HepG2 (cell line): ENCODE measurements at regions not wholly inside any gene's neighbourhood (a gene's known extent, or its start where the extent isn't known, plus 50 kb on each side); places are given as distances from the start of the nearest gene placed in this dataset.

Experiments used
- CTCF ChIP-seq: sonication (generic); formaldehyde crosslinking; IDR thresholded peaks from 2 replicates; pipeline ENCODE4 v1.5.0; 2020; ENCODE audit warnings: mild to moderate bottlenecking, missing genetic modification reagents, moderate library complexity
- ELF1 ChIP-seq: sonication (generic); formaldehyde crosslinking; IDR thresholded peaks from 2 replicates; pipeline ENCODE4 v1.4.0; 2020; ENCODE audit warnings: missing genetic modification reagents
- HMGXB4 ChIP-seq, 2 experiments: sonication (generic) in 1 of 2; formaldehyde crosslinking in 1 of 2; IDR thresholded peaks; 2 replicates each; pipeline versions ENCODE4 v1.4.0 to v1.6.1; 2018 to 2020; ENCODE audit warnings: missing genetic modification reagents in 2 of 2, borderline replicate concordance in 1 of 2, low read depth in 1 of 2, mild to moderate bottlenecking in 1 of 2, missing biosample characterization in 1 of 2
- HNF4A ChIP-seq: sonication (generic); formaldehyde crosslinking; IDR thresholded peaks from 2 replicates; pipeline ENCODE4 v1.4.0; 2020; ENCODE audit warnings: missing genetic modification reagents
- MYC ChIP-seq: sonication (generic); formaldehyde crosslinking; IDR thresholded peaks from 2 replicates; pipeline ENCODE4 v1.9.0; 2021; ENCODE audit warnings: missing genetic modification reagents, borderline replicate concordance
- PATZ1 ChIP-seq: sonication (generic); formaldehyde crosslinking; IDR thresholded peaks from 2 replicates; pipeline ENCODE4 v1.4.0; 2020; ENCODE audit warnings: missing genetic modification reagents
- POLR2A ChIP-seq, 2 experiments: IDR thresholded peaks; 2 replicates each; pipeline ENCODE4 v1.6.1; 2011; ENCODE audit warnings: low read depth in 2 of 2, low read length in 2 of 2, mild to moderate bottlenecking in 1 of 2, moderate library complexity in 1 of 2; ENCODE audit not compliant: insufficient read depth in 1 of 2
- SMC3 ChIP-seq: IDR thresholded peaks from 2 replicates; pipeline ENCODE4 v1.6.1; 2011; ENCODE audit warnings: low read length, improper control_type of control experiment
- SNAPC4 ChIP-seq: sonication (generic); formaldehyde crosslinking; IDR thresholded peaks from 2 replicates; pipeline ENCODE4 v1.4.0; 2020; ENCODE audit warnings: mild to moderate bottlenecking, missing genetic modification reagents
- ZGPAT ChIP-seq: IDR thresholded peaks from 2 replicates; pipeline ENCODE4 v1.6.1; 2016; ENCODE audit warnings: mild to moderate bottlenecking
- ZNF30 ChIP-seq: sonication (generic); formaldehyde crosslinking; IDR thresholded peaks from 2 replicates; pipeline ENCODE4 v1.5.0; 2020; ENCODE audit warnings: mild to moderate bottlenecking, missing genetic modification reagents
- ZNF740 ChIP-seq: sonication (generic); formaldehyde crosslinking; IDR thresholded peaks from 2 replicates; pipeline ENCODE4 v1.4.0; 2020; ENCODE audit warnings: missing genetic modification reagents

- TF ChIP-seq MYC (CRISPR knock-in tag) (no peak), HNF4A (CRISPR knock-in tag) (no peak), POLR2A (IDR thresholded peaks at IDR 0.05; ENCODE audit: insufficient read depth in 1 of 2, low read depth in 2 of 2, low read length in 2 of 2) (no peak), SNAPC4 (CRISPR knock-in tag) (no peak), ZGPAT (CRISPR knock-in tag) (no peak), CTCF (CRISPR knock-in tag) (no peak), PATZ1 (CRISPR knock-in tag) (no peak), ELF1 (CRISPR knock-in tag) (no peak), SMC3 (no peak), HMGXB4 (CRISPR knock-in tag; IDR thresholded peaks at IDR 0.05; ENCODE audit: borderline replicate concordance in 1 of 2, low read depth in 1 of 2) (no peak), ZNF740 (CRISPR knock-in tag) (no peak), ZNF30 (CRISPR knock-in tag) (no peak)
These were observed 215.2 kb upstream of the TFPI start for GRCh38 chr2:187769437-187769836.
